T-cell (primary cell): ENCODE measurements at regions not wholly inside any gene's neighbourhood (a gene's known extent, or its start where the extent isn't known, plus 50 kb on each side); places are given as distances from the start of the nearest gene placed in this dataset.

ENCODE experiments used
- ATAC-seq, 4 experiments: fragments of 200-7000 bp in 3 of 4; fragments of 150-1000 bp in 1 of 4; cut with Tn5 transposase; replicated peaks in 1 of 4; 1 replicate in 3 of 4; 2 replicates in 1 of 4; pipeline ENCODE4 v1.10.0; 2021; ENCODE audit warnings: moderate library complexity in 3 of 4, mild to moderate bottlenecking in 2 of 4, moderate number of reproducible peaks in 1 of 4
- CTCF ChIA-PET, 2 donors: fragments of 300-600 bp; sonication (Branson Sonifier 250); formaldehyde crosslinking; loops; one replicate each; lab custom pipeline; 2022; ENCODE audit warnings: antibody characterized with exemption in 2 of 2; lab: Charles Lee
- POLR2A ChIA-PET, 2 donors: fragments of 300-600 bp; sonication (Branson Sonifier 250); formaldehyde crosslinking; loops; one replicate each; lab custom pipeline; 2022; ENCODE audit warnings: antibody characterized with exemption in 2 of 2; lab: Charles Lee
- DNase-seq, 35 experiments: peaks; one replicate each; pipeline versions ENCODE4 v3.0.0 to v3.0.0-alpha.2; 2013 to 2023
- H3K27ac ChIP-seq: one replicate; pipeline ENCODE4 v1.5.1; 2013; ENCODE audit warnings: low read length
- H3K27me3 ChIP-seq, 2 experiments: replicated peaks in 1 of 2; 1 replicate in 1 of 2; 2 replicates in 1 of 2; pipeline versions ENCODE4 v1.6.1 to v1.7.0; 2013; ENCODE audit warnings: low read length in 1 of 2, mixed read lengths in 1 of 2; ENCODE audit not compliant: control insufficient read depth in 2 of 2, insufficient read depth in 2 of 2; ENCODE audit errors: extremely low read depth in 1 of 2
- H3K36me3 ChIP-seq, 2 donors: 1 replicate in 1 of 2; 2 replicates in 1 of 2; pipeline versions ENCODE4 v1.6.1 to v1.7.0; 2013; ENCODE audit warnings: low read length in 1 of 2; ENCODE audit not compliant: control insufficient read depth in 2 of 2, insufficient read depth in 1 of 2; ENCODE audit errors: extremely low read depth in 1 of 2
- H3K4me1 ChIP-seq, 2 experiments: 1 replicate in 1 of 2; 2 replicates in 1 of 2; pipeline versions ENCODE4 v1.6.1 to v1.7.0; 2013; ENCODE audit warnings: low read length in 2 of 2, mixed read lengths in 1 of 2; ENCODE audit not compliant: insufficient read depth in 2 of 2, control insufficient read depth in 1 of 2; ENCODE audit errors: extremely low read depth in 1 of 2
- H3K4me3 ChIP-seq, 2 donors: 1 replicate in 1 of 2; 2 replicates in 1 of 2; pipeline versions ENCODE4 v1.5.1 to v1.7.0; 2013; ENCODE audit warnings: mild to moderate bottlenecking in 2 of 2, low read length in 1 of 2, moderate library complexity in 1 of 2; ENCODE audit not compliant: control insufficient read depth in 1 of 2; ENCODE audit errors: extremely low read depth in 1 of 2
- H3K9me3 ChIP-seq: 2 replicates; pipeline ENCODE4 v1.7.0; 2013
- H3K27ac Mint-ChIP-seq, 2 donors: one replicate each; pipeline ENCODE4 v1.8.0; 2020 to 2021; ENCODE audit warnings: mild to moderate bottlenecking in 2 of 2, mixed read lengths in 2 of 2
- H3K27me3 Mint-ChIP-seq, 2 donors: one replicate each; pipeline ENCODE4 v1.8.0; 2021 to 2022; ENCODE audit warnings: mixed read lengths in 2 of 2
- H3K36me3 Mint-ChIP-seq: one replicate; pipeline ENCODE4 v1.8.0; 2021; ENCODE audit warnings: mixed read lengths
- H3K4me1 Mint-ChIP-seq, 3 donors: one replicate each; pipeline ENCODE4 v1.8.0; 2020 to 2022; ENCODE audit warnings: mixed read lengths in 3 of 3, mild to moderate bottlenecking in 1 of 3
- H3K4me3 Mint-ChIP-seq, 3 donors: one replicate each; pipeline ENCODE4 v1.8.0; 2020 to 2022; ENCODE audit warnings: mild to moderate bottlenecking in 3 of 3, mixed read lengths in 3 of 3, moderate library complexity in 3 of 3
- H3K9me3 Mint-ChIP-seq, 3 donors: one replicate each; pipeline ENCODE4 v1.8.0; 2020 to 2022; ENCODE audit warnings: mixed read lengths in 3 of 3
- WGBS: methylation state at CpG from one replicate; pipeline ENCODE4 v1.1.5; 2013; ENCODE audit warnings: missing lambda C conversion rate; ENCODE audit not compliant: insufficient coverage; 5-methylcytosine and 5-hydroxymethylcytosine counted together

DNA sequence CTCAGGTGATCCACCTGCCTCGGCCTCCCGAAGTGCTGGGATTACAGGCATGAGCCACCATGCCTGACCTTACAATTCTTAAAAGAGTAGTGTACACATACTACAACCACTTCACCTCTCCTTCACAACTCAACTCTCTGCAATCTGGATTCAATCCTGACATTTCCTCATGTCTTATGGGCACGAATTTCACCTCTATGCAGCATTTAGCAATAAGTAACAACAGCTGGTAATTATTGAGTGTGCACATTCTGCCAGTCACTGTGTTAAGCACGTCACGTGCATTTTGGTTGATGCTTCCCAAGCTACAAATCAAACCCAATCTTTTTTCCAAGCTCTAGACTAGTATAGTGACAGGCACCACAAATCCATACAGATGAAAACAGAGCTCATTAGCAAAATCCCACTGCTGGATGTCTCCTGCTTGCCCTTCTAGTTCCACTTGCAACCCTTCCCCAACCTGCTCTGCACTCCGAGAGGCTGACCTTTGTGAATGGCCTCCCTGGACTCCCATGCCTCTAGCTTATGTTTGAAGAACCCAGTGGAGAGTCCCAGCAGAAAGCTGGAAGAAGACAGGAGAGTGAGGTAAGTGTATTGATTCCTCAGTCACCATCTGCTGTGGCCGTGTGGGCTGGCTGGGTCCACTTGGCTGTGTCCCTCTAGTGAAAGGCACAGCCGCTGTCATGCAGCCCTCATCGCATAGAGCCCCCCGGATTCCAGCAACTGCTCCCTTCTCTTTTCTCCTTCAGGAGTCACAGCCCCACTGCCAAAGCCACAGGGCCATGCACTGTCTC is 176.5 kb downstream of the MEX3B start:
- Histone ChIP-seq H3K4me3 (no peak overlapping the region), H3K4me1 (no peaks in the 10 kb centered on the region), H3K9me3 (no peaks in the 10 kb centered on the region), H3K27me3 (peaks cover 0 to 3% of the 10 kb centered on the region in 2 experiments), H3K36me3 (no peaks in the 10 kb centered on the region), H3K27ac (no peak overlapping the region)
- Mint-ChIP-seq H3K9me3 (no peaks in the 10 kb centered on the region), H3K27ac (no peak overlapping the region), H3K4me3 (no peak overlapping the region), H3K4me1 (no peaks in the 10 kb centered on the region), H3K36me3 (no peaks in the 10 kb centered on the region), H3K27me3 (peaks cover 0 to 4% of the 10 kb centered on the region in 2 donors)
- 83% methylated on average over 6 of the region's 10 CpGs for WGBS
- ChIA-PET CTCF (no interaction called here), POLR2A (no interaction called here)
- no peak for ATAC-seq
- no peak for DNase-seq

DNA sequence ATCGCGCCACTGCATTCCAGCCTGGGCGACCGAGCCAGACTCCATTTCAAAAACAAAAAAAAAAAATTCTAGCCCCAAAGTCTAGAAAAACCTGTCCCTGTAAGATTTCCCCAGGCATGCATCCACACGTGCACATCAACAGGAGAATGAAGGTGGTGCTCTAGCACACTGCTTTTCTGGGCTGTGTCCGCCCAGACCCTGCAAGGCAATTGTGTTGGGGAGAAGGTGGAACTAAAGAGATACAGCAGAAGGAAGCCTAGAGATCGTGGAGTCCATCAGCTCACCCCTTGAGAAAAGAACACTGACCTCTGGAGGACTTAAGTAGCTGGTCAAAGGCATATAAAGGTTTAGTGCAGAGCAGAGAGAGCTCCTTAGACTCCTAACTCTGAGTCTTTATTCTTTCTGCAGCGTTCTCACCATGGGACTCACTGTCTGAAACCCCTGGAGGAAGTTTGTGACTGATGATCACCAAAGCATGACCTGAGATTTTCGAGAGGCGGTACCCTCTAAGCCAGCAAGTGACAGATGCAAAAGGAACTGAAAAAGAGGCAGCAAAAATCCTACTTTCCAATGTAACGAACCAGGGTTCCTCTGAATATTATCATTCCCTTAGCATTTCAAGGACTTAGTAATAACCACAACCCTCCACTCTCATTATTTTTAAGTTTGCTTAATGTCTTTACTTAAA is 179.8 kb downstream of the MEX3B start:
- Mint-ChIP-seq H3K9me3 (no peaks in the 10 kb centered on the region), H3K36me3 (no peaks in the 10 kb centered on the region), H3K27me3 (peaks cover 3 to 4% of the 10 kb centered on the region in 2 donors), H3K27ac (no peak overlapping the region), H3K4me1 (no peaks in the 10 kb centered on the region), H3K4me3 (no peak overlapping the region)
- ChIA-PET POLR2A (no interaction called here), CTCF (no interaction called here)
- DNase-seq (no peak), ATAC-seq (no peak)
- Histone ChIP-seq H3K27ac (no peak overlapping the region), H3K4me1 (no peaks in the 10 kb centered on the region), H3K4me3 (no peak overlapping the region), H3K27me3 (peaks cover 0 to 8% of the 10 kb centered on the region in 2 experiments), H3K36me3 (no peaks in the 10 kb centered on the region), H3K9me3 (no peaks in the 10 kb centered on the region)
- WGBS: 60% methylated on average over 3 of the region's 11 CpGs

DNA sequence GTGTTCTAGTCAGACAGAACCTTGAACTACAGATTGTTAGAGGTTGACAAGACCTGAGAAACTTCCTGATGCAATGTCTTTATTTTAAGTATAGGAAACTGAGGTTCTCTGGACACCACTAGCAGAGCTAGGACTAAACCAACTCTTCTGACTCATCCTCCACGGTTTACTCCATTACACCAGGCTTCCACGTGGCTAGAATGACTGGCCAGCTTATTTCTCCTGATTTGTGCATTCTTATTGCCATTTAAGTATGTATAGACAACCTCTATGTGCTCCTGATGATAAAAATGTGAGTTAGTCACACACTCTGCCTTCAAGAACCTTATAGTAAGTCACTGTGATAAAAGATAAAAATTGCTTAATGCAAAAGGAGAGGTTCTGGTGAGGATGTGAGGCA is 182.7 kb downstream of the MEX3B start:
- Mint-ChIP-seq H3K27ac (no peak overlapping the region), H3K4me3 (no peak overlapping the region), H3K36me3 (no peaks in the 10 kb centered on the region), H3K4me1 (no peaks in the 10 kb centered on the region), H3K27me3 (peaks cover 0 to 3% of the 10 kb centered on the region in 2 donors), H3K9me3 (no peaks in the 10 kb centered on the region)
- ChIA-PET POLR2A (no interaction called here), CTCF (no interaction called here)
- no CpG with 5 or more reads among the region's 2 CpGs for WGBS
- no peak for ATAC-seq
- DNase-seq: no peak
- H3K27me3 ChIP-seq: peaks cover 0 to 5% of the 10 kb centered on the region in 2 experiments
- H3K36me3 ChIP-seq: no peaks in the 10 kb centered on the region
- H3K4me3 ChIP-seq: no peak overlapping the region
- H3K27ac ChIP-seq: no peak overlapping the region
- H3K4me1 ChIP-seq: no peaks in the 10 kb centered on the region
- H3K9me3 ChIP-seq: no peaks in the 10 kb centered on the region

DNA sequence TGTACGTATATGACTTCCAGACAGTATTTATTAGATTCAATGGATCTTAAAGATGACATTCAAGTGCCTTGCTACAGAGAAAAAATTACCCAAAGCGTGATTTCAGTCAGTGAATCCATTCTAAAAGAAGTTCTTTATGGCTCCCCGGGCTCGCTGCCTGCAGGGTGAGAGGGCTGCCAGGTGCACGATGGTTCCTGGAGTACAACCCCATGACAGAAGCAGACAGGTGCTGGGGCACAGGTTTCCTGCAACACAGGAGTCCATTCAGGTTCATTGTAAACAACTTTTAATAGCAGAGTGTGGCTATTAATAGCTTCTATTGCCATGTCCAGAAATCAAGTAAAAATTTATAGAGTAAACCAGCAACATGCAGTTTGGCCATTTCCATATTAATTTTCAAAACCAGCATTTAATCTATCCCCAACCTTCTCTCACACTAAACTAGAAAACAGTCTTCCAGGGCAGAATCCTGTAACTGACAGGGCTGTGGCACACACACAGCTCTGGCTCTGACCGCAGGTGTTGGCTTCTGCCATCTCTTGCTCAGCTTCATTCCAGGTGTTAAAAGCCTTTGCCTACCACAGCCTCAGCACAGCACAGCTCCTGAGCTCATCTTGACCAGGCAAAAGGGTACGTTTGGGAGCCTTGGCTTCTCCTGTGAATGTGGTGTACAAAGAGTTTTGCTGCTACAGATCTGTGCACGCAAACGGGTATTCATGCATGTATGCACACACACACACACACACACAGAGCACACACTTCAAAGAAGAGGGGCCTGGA is 185.9 kb downstream of the MEX3B start:
- Mint-ChIP-seq H3K4me1 (no peaks in the 10 kb centered on the region), H3K36me3 (no peaks in the 10 kb centered on the region), H3K27ac (no peak overlapping the region), H3K4me3 (no peak overlapping the region), H3K9me3 (no peaks in the 10 kb centered on the region), H3K27me3 (peaks cover 2 to 3% of the 10 kb centered on the region in 2 donors)
- ATAC-seq: no peak
- Histone ChIP-seq H3K27ac (no peak overlapping the region), H3K9me3 (no peaks in the 10 kb centered on the region), H3K27me3 (peaks cover 0 to 5% of the 10 kb centered on the region in 2 experiments), H3K4me1 (no peaks in the 10 kb centered on the region), H3K4me3 (no peak overlapping the region), H3K36me3 (no peaks in the 10 kb centered on the region)
- no peak for DNase-seq
- ChIA-PET CTCF (no interaction called here), POLR2A (no interaction called here)
- 81% methylated on average over 4 of the region's 9 CpGs for WGBS

DNA sequence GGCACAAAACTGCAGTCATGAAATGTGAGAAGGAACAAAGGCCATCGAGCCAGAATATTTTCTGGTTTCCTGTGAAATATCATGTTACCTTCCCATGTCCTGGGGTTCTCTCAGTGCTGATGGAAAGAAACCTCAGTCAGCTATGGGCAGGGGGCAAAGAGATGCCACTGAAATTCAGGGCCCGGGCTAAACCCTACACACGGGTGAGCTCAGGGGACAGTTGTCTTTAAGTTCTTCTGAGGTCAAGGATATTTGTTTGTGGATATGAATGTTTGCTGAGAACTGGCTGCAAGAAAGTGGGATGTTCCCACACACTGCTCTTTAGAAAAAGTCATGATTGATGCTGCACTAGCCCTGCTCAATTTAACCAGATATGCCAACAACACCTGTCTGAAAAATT is 187.2 kb downstream of the MEX3B start:
- CTCF ChIA-PET: no interaction called here

DNA sequence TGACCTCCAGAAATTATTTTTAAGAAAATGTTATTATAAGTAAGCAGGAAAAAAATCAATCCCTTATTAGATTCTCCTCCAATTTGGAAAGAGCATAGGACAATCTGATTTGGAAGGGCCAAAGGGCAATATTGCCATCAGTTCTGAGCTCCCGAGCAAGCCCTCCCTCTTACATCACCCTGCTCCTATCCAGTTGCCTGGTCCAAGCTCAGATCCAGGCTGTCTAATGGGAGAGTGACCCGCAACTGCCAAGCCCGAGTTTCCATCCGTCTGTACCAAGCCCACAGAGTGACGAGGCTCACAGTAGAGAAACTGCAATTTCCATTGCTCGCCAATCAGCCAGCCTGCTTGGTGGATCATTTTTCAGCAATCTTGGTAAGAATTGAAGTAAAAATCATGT is 187.7 kb downstream of the MEX3B start:
- CTCF ChIA-PET: no interaction called here
- Mint-ChIP-seq H3K4me3 (no peak overlapping the region), H3K27ac (no peak overlapping the region), H3K9me3 (no peaks in the 10 kb centered on the region), H3K27me3 (peaks cover 2 to 3% of the 10 kb centered on the region in 2 donors), H3K36me3 (no peaks in the 10 kb centered on the region), H3K4me1 (no peaks in the 10 kb centered on the region)
- DNase-seq (no peak), ATAC-seq (no peak)
- Histone ChIP-seq H3K36me3 (no peaks in the 10 kb centered on the region), H3K27me3 (peaks cover 0 to 5% of the 10 kb centered on the region in 2 experiments), H3K9me3 (no peaks in the 10 kb centered on the region), H3K4me3 (no peak overlapping the region), H3K27ac (no peak overlapping the region), H3K4me1 (no peaks in the 10 kb centered on the region)
- POLR2A ChIA-PET: no interaction called here
- WGBS: 93% methylated on average over 5 of the region's 6 CpGs

More for the DNA sequence above, 187.2 kb downstream of the MEX3B start:
- Histone ChIP-seq H3K27me3 (peaks cover 0 to 5% of the 10 kb centered on the region in 2 experiments), H3K4me3 (no peak overlapping the region), H3K27ac (no peak overlapping the region), H3K4me1 (no peaks in the 10 kb centered on the region), H3K9me3 (no peaks in the 10 kb centered on the region), H3K36me3 (no peaks in the 10 kb centered on the region)
- Mint-ChIP-seq H3K4me3 (no peak overlapping the region), H3K36me3 (no peaks in the 10 kb centered on the region), H3K9me3 (no peaks in the 10 kb centered on the region), H3K4me1 (no peaks in the 10 kb centered on the region), H3K27me3 (peaks cover 2 to 3% of the 10 kb centered on the region in 2 donors), H3K27ac (no peak overlapping the region)
- POLR2A ChIA-PET: no interaction called here
- 93% methylated on average over 2 of the region's 3 CpGs for WGBS
- no peak for DNase-seq
- no peak for ATAC-seq
